HepG2 (cell line): ENCODE measurements at regions not wholly inside any gene's neighbourhood (a gene's known extent, or its start where the extent isn't known, plus 50 kb on each side); places are given as distances from the start of the nearest gene placed in this dataset.

Experiments used
- ATAC-seq: fragments of 200-7000 bp; cut with Tn5 transposase; 3 replicates; pipeline ENCODE4 v1.9.1; 2020; ENCODE audit warnings: mild to moderate bottlenecking, moderate library complexity
- BruUV-seq: library from RNA; stranded (reverse); fragments of 400-500 nt; replicated peaks from 2 replicates; lab custom pipeline; 2021; lab: Mats Ljungman, UMichigan
- CTCF ChIA-PET: fragments of 300-600 bp; formaldehyde crosslinking; extraction: SDS; loops from one replicate; lab custom pipeline; 2021; ENCODE audit warnings: low total read pairs, inconsistent platforms, low intra/inter-chr PET ratio; lab: Yijun Ruan, JAX
- POLR2A ChIA-PET: fragments of 350-600 bp; sonication (Branson Sonifier 250); formaldehyde crosslinking; loops from one replicate; lab custom pipeline; 2020; ENCODE audit warnings: antibody characterized with exemption, inconsistent platforms; lab: Yijun Ruan, JAX
- DNase-seq: peaks from one replicate; pipeline ENCODE4 v3.0.0-alpha.2; 2015; ENCODE audit warnings: low spot score
- FAIRE-seq: peaks from 3 replicates; lab custom pipeline; 2011; peaks lifted over from hg19 to GRCh38; lab: Jason Lieb, UNC
- H2AFZ ChIP-seq: one replicate; pipeline ENCODE4 v1.6.1; 2011; ENCODE audit warnings: low read length, inconsistent platforms
- H3K27ac ChIP-seq: fragments of 300-600 bp; 3 replicates; pipeline ENCODE4 v1.8.0; 2011; ENCODE audit warnings: mixed run types, mild to moderate bottlenecking, mixed read lengths, low read length, inconsistent platforms; ENCODE audit not compliant: insufficient read depth; ENCODE audit errors: extremely low read length
- H3K27me3 ChIP-seq, 2 experiments: fragments of 200-600 bp in 1 of 2; 2 replicates in 1 of 2; 3 replicates in 1 of 2; pipeline versions ENCODE4 v1.6.0 to v1.8.0; 2011; ENCODE audit warnings: low read length in 2 of 2, mild to moderate bottlenecking in 2 of 2, moderate library complexity in 2 of 2, inconsistent platforms in 1 of 2; ENCODE audit not compliant: insufficient read depth in 2 of 2, control insufficient read depth in 1 of 2
- H3K36me3 ChIP-seq, 2 experiments: fragments of 200-600 bp in 1 of 2; replicated peaks in 1 of 2; 2 replicates in 1 of 2; 3 replicates in 1 of 2; pipeline versions ENCODE4 v1.5.1 to v1.8.0; 2011; ENCODE audit warnings: low read length in 2 of 2, inconsistent platforms in 1 of 2; ENCODE audit not compliant: insufficient read depth in 2 of 2, control insufficient read depth in 1 of 2
- H3K4me1 ChIP-seq: 2 replicates; pipeline ENCODE4 v1.5.1; 2012; ENCODE audit warnings: low read length, inconsistent platforms; ENCODE audit not compliant: insufficient read depth
- H3K4me2 ChIP-seq: 2 replicates; pipeline ENCODE4 v1.6.0; 2011; ENCODE audit warnings: low read depth, low read length, inconsistent platforms
- H3K4me3 ChIP-seq, 3 experiments: fragments of 200-600 bp in 1 of 3; sonication (generic), shearing (Covaris generic) in 1 of 3; replicated peaks in 1 of 3; 2 replicates each; pipeline ENCODE4 v1.5.1; 2011 to 2016; ENCODE audit warnings: low read length in 3 of 3, inconsistent platforms in 2 of 3, low read depth in 2 of 3, mild to moderate bottlenecking in 2 of 3, control low read depth in 1 of 3, mixed read lengths in 1 of 3; ENCODE audit not compliant: insufficient read depth in 1 of 3
- H3K79me2 ChIP-seq: one replicate; pipeline ENCODE4 v1.6.1; 2011; ENCODE audit warnings: low read length, inconsistent platforms; ENCODE audit not compliant: insufficient read depth
- H3K9ac ChIP-seq: 2 replicates; pipeline ENCODE4 v1.6.0; 2011; ENCODE audit warnings: mild to moderate bottlenecking, low read depth, low read length, inconsistent platforms; ENCODE audit not compliant: insufficient read depth
- H3K9me3 ChIP-seq: 2 replicates; pipeline ENCODE4 v1.5.1; 2012; ENCODE audit warnings: mild to moderate bottlenecking, low read length
- H4K20me1 ChIP-seq: 2 replicates; pipeline ENCODE4 v1.6.0; 2011; ENCODE audit warnings: inconsistent platforms, mild to moderate bottlenecking, low read length, moderate library complexity; ENCODE audit not compliant: insufficient read depth
- HNRNPK ChIP-seq: fragments of 200-400 bp; formaldehyde crosslinking; IDR thresholded peaks from 2 replicates; pipeline ENCODE4 v1.6.1; 2018; ENCODE audit warnings: low read length, low read depth, moderate library complexity, mild to moderate bottlenecking; ENCODE audit not compliant: poor library complexity, severe bottlenecking
- HNRNPL ChIP-seq: fragments of 200-400 bp; formaldehyde crosslinking; IDR thresholded peaks from 2 replicates; pipeline ENCODE4 v1.6.1; 2017; ENCODE audit warnings: mild to moderate bottlenecking, low read depth, low read length
- PHF20 ChIP-seq: sonication (generic); formaldehyde crosslinking; IDR thresholded peaks from 2 replicates; pipeline ENCODE4 v1.5.0; 2020; ENCODE audit warnings: mild to moderate bottlenecking, missing genetic modification reagents
- PTBP1 ChIP-seq: fragments of 200-400 bp; formaldehyde crosslinking; IDR thresholded peaks from 2 replicates; pipeline ENCODE4 v1.6.1; 2018; ENCODE audit warnings: low read length, low read depth; ENCODE audit not compliant: poor library complexity, severe bottlenecking
- ZKSCAN1 ChIP-seq: fragments of 150-350 bp; IDR thresholded peaks from 2 replicates; pipeline ENCODE4 v1.6.1; 2014; ENCODE audit warnings: low read length
- ZNF34 ChIP-seq: sonication (generic); formaldehyde crosslinking; IDR thresholded peaks from 2 replicates; pipeline ENCODE4 v1.4.0; 2020; ENCODE audit warnings: mild to moderate bottlenecking, missing genetic modification reagents, borderline replicate concordance
- ZNF546 ChIP-seq: sonication (generic); formaldehyde crosslinking; conservative IDR thresholded peaks from 2 replicates; pipeline ENCODE4 v1.8.1; 2023; ENCODE audit warnings: mild to moderate bottlenecking, missing genetic modification reagents
- ZNF567 ChIP-seq: sonication (generic); formaldehyde crosslinking; IDR thresholded peaks from 2 replicates; pipeline ENCODE4 v1.8.1; 2023; ENCODE audit warnings: mild to moderate bottlenecking, missing genetic modification reagents, borderline replicate concordance
- WGBS: methylation state at CpG from one replicate; pipeline ENCODE4 v1.1.6; 2017; ENCODE audit warnings: low lambda C conversion rate; 5-methylcytosine and 5-hydroxymethylcytosine counted together
- in situ Hi-C: cut with HindIII; loops from 2 replicates; pipeline ENCODE4 v1.10.0; 2017; ENCODE audit warnings: low pct_unique_long_range_greater_than_20kb; ENCODE audit not compliant: extremely low pct_ligation_motif_present
- intact Hi-C: fragments of 100-400 bp; cut with micrococcal nuclease; formaldehyde crosslinking; loops from one replicate; pipeline ENCODE4 v1.10.0; 2022; ENCODE audit not compliant: unreplicated experiment
- TF ChIP-seq, protein P1 (sequence below): IDR thresholded peaks from 2 replicates; pipeline ENCODE4 v1.6.1; 2012; ENCODE audit warnings: low read length, improper control_type of control experiment
- TF ChIP-seq, protein P2 (sequence below): sonication (generic); formaldehyde crosslinking; IDR thresholded peaks from 2 replicates; pipeline ENCODE4 v1.8.1; 2023; ENCODE audit warnings: mild to moderate bottlenecking, inconsistent platforms, moderate library complexity, missing genetic modification reagents, borderline replicate concordance
- TF ChIP-seq, protein P3 (sequence below): sonication (generic); formaldehyde crosslinking; IDR thresholded peaks from 2 replicates; pipeline ENCODE4 v1.4.0; 2020; ENCODE audit warnings: missing genetic modification reagents
- TF ChIP-seq, protein P4 (sequence below): sonication (generic); formaldehyde crosslinking; IDR thresholded peaks from 2 replicates; pipeline ENCODE4 v1.4.0; 2020; ENCODE audit warnings: missing genetic modification reagents, borderline replicate concordance
- TF ChIP-seq, protein P5 (sequence below): sonication (generic); formaldehyde crosslinking; IDR thresholded peaks from 2 replicates; pipeline ENCODE4 v1.4.0; 2020; ENCODE audit warnings: missing genetic modification reagents, borderline replicate concordance

DNA sequence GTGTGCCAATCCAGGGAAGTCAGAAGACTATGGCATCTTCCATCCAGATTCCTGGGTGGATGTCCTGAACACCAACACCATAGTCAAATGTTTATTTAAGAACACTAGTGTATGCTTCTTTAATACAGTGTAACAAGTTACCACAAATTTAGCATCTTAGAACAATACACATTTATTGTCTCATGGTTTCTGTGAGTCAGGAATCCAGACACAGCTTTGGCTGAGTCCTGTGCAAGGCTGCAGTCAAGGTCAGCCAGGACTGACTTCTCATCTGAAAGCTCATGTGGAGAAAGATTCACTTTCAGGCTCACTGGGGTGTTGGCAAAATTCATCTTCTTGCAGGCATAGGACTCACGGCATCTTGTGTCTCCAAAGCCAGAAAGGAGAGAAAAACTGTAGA is 143.4 kb downstream of the ANXA2 start:
- H3K4me1 ChIP-seq, result peaks cover 19% of the 10 kb centered on the region
- no peaks in the 10 kb centered on the region for H4K20me1 ChIP-seq
- no peak for FAIRE-seq
- DNase-seq, result no peak
- ChIA-PET CTCF (no interaction called here), POLR2A (no interaction called here)
- H3K4me2 ChIP-seq, result no peak overlapping the region
- peaks cover 0 to 4% of the 10 kb centered on the region in 2 experiments; a peak in 1 of 5 replicates for H3K27me3 ChIP-seq
- no peaks in the 10 kb centered on the region for H3K79me2 ChIP-seq
- H3K36me3 ChIP-seq, result no peaks in the 10 kb centered on the region
- H3K9me3 ChIP-seq, result no peaks in the 10 kb centered on the region
- H3K9ac ChIP-seq, result no peak overlapping the region
- in situ Hi-C loops, result no loop called here
- no peak for ATAC-seq
- no TSS peak for BruUV-seq
- H2AFZ ChIP-seq, result no peak overlapping the region
- H3K27ac ChIP-seq, result no peak overlapping the region
- WGBS, result 0% methylated on average over 1 of the region's 1 CpG
- H3K4me3 ChIP-seq, result no peak overlapping the region
- intact Hi-C loops, result no loop called here
- TF ChIP-seq ZKSCAN1, result no peak
- TF ChIP-seq PHF20 (CRISPR knock-in tag), result no peak
- TF ChIP-seq, protein P1, sequence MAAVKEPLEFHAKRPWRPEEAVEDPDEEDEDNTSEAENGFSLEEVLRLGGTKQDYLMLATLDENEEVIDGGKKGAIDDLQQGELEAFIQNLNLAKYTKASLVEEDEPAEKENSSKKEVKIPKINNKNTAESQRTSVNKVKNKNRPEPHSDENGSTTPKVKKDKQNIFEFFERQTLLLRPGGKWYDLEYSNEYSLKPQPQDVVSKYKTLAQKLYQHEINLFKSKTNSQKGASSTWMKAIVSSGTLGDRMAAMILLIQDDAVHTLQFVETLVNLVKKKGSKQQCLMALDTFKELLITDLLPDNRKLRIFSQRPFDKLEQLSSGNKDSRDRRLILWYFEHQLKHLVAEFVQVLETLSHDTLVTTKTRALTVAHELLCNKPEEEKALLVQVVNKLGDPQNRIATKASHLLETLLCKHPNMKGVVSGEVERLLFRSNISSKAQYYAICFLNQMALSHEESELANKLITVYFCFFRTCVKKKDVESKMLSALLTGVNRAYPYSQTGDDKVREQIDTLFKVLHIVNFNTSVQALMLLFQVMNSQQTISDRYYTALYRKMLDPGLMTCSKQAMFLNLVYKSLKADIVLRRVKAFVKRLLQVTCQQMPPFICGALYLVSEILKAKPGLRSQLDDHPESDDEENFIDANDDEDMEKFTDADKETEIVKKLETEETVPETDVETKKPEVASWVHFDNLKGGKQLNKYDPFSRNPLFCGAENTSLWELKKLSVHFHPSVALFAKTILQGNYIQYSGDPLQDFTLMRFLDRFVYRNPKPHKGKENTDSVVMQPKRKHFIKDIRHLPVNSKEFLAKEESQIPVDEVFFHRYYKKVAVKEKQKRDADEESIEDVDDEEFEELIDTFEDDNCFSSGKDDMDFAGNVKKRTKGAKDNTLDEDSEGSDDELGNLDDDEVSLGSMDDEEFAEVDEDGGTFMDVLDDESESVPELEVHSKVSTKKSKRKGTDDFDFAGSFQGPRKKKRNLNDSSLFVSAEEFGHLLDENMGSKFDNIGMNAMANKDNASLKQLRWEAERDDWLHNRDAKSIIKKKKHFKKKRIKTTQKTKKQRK, result no peak
- TF ChIP-seq, protein P2, sequence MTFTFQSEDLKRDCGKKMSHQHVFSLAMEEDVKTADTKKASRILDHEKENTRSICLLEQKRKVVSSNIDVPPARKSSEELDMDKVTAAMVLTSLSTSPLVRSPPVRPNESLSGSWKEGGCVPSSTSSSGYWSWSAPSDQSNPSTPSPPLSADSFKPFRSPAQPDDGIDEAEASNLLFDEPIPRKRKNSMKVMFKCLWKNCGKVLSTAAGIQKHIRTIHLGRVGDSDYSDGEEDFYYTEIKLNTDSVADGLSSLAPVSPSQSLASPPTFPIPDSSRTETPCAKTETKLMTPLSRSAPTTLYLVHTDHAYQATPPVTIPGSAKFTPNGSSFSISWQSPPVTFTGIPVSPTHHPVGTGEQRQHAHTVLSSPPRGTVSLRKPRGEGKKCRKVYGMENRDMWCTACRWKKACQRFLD (CRISPR knock-in tag), result no peak
- TF ChIP-seq HNRNPK, result no peak
- TF ChIP-seq ZNF546, result no peak
- TF ChIP-seq, protein P3, sequence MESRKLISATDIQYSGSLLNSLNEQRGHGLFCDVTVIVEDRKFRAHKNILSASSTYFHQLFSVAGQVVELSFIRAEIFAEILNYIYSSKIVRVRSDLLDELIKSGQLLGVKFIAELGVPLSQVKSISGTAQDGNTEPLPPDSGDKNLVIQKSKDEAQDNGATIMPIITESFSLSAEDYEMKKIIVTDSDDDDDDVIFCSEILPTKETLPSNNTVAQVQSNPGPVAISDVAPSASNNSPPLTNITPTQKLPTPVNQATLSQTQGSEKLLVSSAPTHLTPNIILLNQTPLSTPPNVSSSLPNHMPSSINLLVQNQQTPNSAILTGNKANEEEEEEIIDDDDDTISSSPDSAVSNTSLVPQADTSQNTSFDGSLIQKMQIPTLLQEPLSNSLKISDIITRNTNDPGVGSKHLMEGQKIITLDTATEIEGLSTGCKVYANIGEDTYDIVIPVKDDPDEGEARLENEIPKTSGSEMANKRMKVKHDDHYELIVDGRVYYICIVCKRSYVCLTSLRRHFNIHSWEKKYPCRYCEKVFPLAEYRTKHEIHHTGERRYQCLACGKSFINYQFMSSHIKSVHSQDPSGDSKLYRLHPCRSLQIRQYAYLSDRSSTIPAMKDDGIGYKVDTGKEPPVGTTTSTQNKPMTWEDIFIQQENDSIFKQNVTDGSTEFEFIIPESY (CRISPR knock-in tag), result no peak
- no peak for TF ChIP-seq ZNF34 (CRISPR knock-in tag)
- TF ChIP-seq, protein P4, sequence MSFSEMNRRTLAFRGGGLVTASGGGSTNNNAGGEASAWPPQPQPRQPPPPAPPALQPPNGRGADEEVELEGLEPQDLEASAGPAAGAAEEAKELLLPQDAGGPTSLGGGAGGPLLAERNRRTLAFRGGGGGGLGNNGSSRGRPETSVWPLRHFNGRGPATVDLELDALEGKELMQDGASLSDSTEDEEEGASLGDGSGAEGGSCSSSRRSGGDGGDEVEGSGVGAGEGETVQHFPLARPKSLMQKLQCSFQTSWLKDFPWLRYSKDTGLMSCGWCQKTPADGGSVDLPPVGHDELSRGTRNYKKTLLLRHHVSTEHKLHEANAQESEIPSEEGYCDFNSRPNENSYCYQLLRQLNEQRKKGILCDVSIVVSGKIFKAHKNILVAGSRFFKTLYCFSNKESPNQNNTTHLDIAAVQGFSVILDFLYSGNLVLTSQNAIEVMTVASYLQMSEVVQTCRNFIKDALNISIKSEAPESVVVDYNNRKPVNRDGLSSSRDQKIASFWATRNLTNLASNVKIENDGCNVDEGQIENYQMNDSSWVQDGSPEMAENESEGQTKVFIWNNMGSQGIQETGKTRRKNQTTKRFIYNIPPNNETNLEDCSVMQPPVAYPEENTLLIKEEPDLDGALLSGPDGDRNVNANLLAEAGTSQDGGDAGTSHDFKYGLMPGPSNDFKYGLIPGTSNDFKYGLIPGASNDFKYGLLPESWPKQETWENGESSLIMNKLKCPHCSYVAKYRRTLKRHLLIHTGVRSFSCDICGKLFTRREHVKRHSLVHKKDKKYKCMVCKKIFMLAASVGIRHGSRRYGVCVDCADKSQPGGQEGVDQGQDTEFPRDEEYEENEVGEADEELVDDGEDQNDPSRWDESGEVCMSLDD (CRISPR knock-in tag), result no peak
- TF ChIP-seq, protein P5, sequence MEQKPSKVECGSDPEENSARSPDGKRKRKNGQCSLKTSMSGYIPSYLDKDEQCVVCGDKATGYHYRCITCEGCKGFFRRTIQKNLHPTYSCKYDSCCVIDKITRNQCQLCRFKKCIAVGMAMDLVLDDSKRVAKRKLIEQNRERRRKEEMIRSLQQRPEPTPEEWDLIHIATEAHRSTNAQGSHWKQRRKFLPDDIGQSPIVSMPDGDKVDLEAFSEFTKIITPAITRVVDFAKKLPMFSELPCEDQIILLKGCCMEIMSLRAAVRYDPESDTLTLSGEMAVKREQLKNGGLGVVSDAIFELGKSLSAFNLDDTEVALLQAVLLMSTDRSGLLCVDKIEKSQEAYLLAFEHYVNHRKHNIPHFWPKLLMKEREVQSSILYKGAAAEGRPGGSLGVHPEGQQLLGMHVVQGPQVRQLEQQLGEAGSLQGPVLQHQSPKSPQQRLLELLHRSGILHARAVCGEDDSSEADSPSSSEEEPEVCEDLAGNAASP, result no peak
- no peak for TF ChIP-seq ZNF567
- TF ChIP-seq HNRNPL, result no peak
- no peak for TF ChIP-seq PTBP1
